Inflammatory macrophage treated with lipopolysaccharide for 1 hour (primary cell): ENCODE measurements at regions not wholly inside any gene's neighbourhood (a gene's known extent, or its start where the extent isn't known, plus 50 kb on each side); places are given as distances from the start of the nearest gene placed in this dataset.
"Not testable (repeated sequence)": the region's sequence is repeated elsewhere in the genome, so short reads cannot be mapped to it uniquely, and the experiment has no call there.

Experiments
- DNase-seq, 2 donors: peaks; one replicate each; pipeline ENCODE4 v3.0.0-alpha.2; 2020 to 2022

DNA sequence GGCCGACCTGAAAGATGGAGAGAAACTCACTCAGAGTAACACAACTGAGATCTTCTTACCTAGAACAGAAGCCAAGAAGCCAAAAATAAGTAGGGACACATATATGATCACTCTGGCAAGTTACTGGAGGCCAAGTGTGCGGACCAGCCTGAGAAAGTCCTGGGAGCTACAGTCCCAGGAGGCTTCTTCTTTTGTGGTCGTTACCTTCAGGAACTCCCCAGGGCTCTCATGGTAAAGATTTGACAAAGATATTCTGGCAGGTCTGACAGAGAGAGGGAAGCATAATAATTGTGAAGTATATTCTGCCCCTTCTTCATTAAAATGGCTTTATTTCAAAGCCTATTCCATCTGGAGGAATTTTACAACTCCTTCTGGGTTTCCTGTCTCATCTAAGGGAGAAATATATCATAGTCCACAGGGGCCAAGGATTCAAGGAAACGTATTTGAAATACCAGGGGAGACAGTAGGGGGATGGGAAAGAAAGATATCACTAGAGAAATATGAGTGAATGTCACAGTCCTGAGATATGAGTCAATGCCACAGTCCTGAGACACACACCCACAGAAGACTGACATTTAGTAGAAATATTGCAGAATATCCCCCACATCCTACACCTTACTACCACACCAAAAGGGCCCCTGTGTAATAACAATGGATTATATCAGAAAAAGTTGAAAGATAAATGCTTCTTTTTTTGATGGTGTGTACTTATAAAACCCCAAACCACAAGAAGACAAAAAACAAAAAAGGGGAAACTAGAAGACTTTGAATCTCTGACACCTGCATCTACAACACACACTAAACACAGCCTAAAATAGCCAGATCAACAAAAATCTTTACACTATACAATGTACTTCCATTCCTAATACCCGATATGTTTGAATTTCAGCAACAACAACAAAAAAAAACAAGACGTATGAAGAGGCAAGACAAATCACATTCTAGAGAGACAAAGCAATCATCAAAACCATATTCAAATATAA, 594.2 kb upstream of the NRG3 start:
- DNase-seq: no peak

DNA sequence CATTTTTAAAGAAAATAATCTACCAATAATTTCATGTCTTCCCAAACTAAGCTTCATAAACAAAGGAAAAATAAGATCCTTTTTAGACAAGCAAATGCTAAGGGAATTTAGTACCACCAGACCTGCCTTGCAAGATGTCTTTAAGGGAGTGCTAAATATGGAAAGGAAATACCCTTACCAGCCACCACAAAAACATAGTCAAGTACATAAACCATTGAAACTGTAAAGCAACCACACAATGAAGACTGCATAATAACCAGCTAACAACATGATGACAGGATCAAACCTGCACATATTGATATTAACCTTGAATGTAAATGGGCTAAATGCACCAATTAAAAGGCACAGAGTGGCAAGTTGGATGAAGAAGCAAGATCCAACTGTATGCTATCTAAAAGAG, 586.5 kb upstream of the NRG3 start:
- no peak for DNase-seq

DNA sequence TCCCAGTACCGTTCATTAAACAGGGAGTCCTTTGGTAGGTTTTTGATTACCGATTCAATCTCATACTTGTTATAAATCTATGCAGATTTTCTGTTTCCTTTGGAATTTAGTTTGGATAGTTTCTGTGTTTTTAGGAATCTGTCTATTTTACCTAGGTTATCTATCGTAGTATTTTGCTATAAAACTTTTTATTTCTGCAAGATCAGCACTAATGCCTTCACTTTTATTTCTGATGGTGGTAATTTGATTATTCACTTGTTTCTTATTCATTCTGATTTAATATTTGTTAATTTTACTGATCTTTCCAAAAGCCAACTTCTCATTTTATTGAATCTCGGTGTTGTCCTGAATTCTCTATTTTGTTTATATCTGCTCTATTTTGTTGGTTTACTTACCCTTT, 577.7 kb upstream of the NRG3 start:
- no peak for DNase-seq

DNA sequence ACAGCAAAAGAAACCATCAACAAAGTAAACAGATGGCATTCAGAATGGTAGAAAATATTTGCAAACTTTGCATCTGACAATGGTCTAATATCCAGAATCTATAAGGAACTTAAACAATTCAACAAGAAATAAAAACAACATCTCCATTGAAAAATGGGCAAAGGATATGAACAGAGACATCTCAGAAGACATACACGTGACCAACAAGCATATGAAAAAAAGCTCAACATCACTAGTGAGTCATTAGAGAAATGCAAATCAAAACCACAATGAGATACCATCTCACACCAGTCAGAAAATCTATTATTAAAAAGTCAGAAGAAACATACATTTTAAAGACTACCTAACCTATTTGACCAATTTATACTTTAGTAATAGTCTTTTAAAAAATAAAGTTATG, 571.3 kb upstream of the NRG3 start:
- no peak for DNase-seq

DNA sequence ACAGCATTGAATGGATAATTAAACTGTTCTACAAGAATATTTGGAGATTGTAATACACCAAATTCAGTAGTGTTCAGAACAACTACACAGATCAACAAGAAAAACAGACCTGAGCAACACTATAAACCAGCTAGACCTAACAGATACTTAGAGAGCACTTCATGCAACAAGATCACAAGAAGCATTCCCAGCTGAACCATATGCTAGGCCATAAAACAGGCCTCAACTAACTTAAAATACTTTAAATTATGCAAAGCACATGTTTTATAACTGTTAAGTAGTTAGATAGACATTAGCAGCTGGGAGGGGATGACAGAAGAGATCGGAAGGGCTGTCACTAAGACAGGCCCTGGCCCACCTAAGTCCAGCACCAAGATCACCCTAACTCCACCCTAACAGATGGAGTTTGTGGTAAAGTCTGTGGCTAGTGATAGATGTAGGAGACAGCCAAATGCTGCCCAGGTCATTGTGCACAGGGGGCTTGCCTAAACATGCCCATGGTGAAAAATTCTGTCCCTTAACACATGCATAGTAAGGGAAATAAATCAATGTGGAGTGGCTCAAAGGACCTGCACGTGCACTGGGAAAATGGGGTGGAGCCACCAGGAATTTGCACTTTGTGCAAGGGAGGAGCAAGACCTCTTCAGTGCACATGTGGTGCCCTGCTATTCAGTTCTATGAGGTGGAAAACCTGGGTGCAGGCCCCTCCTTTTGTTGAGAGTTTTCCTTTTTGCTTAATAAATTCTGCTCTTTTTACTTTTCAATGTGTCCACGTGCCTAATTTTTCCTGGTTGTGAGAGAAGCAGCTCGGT, 567.8 kb upstream of the NRG3 start:
- DNase-seq: no peak

DNA sequence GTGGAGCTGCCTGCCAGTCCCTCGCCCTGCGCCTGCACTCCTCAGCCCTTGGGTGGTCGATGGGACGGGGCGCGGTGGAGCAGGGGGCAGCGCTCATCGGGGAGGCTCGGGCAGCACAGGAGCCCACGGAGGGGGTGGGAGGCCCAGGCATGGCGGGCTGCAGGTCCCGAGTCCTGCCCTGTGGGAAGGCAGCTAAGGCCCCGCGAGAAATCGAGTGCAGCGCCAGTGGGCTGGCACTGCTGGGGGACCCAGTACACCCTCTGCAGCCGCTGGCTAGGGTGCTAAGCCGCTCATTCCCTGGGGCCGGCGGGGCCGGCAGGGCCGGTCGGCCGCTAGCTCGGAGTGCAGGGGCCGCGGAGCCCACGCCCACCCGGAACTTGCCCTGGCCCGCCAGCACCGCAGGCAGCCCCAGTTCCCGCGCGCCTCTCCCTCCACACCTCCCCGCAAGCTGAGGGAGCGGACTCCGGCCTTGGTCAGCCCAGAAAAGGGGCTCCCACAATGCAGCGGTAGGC, 565.9 kb upstream of the NRG3 start:
- no peak for DNase-seq

DNA sequence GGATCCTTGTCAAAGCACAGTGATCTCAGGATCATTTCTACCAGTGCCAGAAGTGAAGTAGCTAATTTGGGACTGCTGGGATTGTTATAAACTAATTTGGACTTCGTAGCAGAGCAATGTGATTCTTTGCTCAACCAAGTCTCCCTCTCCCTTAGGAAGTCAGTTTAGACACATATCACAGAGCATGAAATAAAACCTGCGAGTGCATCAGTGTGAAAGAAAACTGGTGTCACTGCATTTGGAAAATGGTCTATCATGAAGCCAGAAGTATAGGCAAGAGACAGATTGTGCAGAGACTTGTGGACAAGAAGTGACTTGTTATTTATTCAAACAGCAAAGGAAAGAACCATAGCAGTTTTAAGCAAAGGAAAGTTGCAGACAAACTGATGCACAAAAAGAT, 560.5 kb upstream of the NRG3 start:
- no peak for DNase-seq

DNA sequence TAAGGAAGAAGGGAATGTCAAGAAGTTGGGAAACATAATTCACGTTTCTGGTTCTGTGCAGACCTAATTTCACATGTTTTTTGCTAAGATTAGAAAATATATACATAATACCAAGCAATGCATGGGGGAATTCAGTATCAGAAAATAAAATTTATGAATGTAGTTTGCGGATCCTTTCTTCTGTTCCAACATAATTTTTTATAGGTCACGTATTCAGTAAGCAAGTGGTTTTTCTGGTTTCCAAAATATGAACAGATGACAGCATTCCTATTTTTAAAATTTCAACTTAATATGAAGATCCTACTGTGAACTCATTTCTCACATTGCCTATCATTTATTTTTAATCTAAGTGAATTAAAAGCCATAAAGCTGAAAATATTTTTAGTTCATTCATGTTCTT, 560.0 kb upstream of the NRG3 start:
- DNase-seq: no peak

DNA sequence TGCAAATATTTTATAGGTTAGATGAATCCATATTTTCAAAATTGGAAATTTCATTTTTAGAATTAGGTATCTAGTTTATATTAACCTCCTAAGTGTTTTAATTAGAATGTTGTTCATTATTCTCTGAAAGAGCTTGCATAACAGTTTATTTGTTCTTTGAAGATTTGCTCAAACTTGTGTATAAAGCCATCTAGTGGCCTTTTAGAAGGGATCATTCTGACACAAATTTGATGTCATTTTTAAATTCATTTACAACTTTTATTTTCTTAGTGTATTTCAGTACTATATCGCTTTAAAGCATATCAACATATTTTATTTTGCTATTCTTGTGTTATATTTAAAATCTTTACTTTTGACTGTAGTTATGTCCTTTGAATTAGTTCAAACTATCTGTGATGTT, 527.0 kb upstream of the NRG3 start:
- DNase-seq: no peak

DNA sequence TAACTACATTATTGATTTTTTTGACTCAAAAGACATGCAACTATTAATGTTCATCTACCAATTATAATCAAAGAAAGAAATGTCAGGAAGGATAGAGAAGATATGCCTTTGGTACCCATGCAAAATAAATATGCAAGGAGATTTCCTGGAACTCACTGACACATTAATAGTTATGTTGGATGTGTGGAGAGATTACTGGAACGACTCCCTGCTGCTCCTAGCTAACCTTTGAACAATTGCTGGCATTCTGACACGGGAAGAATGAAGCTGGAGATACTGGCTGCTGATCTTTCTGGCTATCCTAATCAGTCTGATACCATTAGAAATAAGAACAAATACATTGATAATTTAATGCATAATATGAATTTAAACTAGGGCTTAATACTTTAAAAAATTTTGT, 507.9 kb upstream of the NRG3 start:
- no peak for DNase-seq

DNA sequence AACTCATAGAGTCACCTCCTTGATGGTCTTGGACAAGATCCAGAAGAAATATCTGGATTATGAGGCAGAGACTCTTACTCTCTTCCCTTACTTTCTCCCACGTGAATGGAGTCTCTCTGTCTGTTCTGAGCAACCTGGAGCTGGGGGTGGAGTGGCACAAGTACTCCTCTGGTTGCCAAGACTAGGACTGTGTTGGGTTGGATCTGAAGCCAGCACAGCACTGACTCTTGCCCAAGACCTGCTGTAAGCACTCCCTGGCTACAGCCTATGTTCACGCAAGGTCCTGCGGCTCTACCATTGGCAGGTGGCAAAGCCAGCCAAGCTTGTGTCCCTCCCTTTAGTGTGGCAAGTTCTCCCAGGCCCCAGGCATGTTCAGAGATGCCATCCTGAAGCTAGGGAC, 488.2 kb upstream of the NRG3 start:
- no peak for DNase-seq

DNA sequence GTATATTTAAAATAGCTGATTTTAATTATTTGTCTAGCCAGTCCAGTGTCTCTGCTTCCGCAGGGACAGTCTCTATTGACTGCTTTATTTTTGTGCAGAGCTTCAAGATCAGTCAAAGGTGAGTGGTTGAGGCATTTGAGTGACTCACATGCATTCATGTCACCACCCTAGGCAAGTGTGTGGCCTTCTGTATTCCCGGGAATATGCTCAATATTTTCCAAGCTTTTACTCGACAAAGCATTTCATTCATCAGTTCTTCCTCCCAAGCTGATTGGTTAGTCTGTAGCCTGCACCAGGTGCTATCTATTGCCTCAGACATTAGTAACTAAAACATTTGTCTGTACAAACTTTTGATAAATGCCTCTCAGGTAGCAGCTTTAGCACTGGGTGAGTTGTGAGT, 471.5 kb upstream of the NRG3 start:
- DNase-seq: no peak

DNA sequence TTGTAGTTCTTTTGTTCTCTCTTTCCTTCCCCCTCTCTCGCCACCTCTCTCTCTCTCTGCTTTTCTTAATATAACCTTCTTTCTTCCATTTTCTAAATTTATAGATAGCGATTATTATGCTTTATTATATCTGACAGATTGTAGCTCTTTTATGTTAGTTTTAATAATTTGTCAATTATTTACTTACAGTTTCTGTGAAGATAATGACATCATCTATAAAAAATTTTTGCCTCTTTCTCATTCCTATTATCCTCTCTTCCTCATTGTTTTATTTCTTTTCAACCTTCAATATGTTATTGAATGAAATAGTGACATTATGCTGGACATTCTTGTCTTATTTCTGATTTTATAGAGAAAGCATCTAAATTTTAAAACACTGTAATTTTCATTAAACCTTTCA, 469.6 kb upstream of the NRG3 start:
- no peak for DNase-seq

DNA sequence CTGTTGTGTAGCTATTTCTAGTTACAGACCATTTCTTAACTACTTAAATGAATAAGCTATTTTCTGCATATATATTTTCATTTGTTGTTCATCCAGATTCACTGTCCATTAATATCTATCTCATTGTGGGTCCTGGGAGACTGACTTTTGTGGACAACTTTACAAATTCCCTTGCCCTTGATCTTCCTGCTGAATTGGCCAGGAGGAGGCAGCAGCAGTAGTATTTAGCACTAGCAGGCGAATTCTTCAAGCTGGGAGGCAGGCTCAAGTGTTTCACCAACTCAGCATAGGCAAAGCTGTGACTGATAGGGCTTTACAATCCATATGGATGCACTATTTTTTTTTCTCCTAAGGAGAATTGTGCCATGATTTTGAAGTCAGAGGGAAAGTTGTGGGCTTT, 461.0 kb upstream of the NRG3 start:
- no peak for DNase-seq

DNA sequence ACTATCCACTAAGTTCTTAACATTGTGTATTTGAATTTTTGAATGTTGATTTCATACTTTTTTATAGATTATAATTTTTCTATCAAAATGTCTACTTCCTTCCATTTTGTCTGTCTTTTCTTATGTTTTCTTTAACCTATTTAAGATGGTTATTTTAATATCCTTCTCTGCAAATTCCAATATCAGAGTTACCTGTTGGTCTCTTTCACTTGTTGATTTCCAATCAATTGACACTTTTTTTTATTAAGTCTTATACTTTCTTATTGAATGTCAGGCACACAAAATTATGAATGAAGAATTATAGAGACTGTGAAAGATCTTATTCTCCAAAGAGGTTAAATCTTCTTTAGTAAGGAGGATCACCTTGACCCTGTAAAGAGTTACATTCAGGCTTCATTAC, 448.3 kb upstream of the NRG3 start:
- no peak for DNase-seq

DNA sequence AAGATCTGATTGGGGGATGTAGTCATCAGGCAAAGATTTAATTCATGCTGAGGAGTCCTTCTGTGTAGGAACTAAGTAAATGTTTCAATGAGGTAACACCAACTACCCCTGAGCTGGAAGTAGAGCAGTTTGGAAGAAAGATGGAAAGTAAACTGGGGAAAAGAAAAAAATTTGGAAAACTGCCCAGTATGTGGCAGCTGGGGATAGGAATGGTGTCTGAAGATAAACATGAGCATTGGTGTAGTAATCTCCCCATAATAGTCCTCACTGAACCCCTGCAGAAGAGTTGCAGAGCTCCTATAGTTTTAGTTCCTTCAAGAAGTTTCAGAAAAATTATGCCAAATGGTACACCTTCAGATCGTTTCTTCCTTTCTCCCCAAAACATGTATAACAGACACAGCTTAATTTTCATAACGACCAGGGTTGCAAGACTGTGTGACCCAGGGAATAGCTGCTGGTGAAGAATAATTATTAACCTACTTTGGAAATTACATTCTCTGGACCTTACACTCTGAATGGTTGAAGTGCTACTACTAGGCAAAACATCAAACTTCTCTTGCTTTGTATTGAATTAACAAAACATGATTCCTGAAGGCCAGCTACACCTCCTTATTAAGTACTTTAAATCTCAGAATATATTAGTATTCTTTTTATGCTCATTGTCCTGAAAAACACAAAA, 446.4 kb upstream of the NRG3 start:
- DNase-seq: no peak

DNA sequence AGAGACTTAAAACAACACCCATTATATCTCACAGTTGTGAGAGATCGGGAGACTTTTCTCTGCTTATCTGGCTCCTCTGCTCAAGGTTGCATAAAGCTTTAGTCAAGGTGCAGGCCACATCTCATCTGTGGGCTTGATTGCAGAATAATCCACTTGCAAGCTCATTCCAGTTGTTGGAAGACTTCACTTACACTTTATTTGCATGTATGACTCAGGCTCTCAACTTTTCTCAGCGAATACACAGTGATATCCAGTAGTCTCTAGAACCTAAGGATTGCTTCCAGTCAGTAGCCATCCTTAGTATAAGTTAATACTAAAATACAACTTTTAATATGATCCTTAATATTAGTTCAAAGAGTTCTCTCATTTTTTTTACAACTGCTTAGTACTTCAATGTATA, 435.5 kb upstream of the NRG3 start:
- DNase-seq: no peak

DNA sequence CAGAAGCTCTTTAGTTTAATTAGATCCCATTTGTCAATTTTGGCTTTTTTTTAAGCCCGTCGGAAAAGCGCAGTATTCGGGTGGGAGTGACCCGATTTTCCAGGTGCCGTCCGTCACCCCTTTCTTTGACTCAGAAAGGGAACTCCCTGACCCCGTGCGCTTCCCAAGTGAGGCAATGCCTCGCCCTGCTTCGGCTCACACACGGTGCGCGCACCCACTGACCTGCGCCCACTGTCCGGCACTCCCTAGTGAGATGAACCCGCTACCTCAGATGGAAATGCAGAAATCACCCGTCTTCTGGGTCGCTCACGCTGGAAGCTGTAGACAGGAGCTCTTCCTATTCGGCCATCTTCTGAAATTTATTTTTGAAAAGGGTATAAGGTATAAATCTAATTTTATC, 433.4 kb upstream of the NRG3 start:
- not testable (repeated sequence) for DNase-seq

DNA sequence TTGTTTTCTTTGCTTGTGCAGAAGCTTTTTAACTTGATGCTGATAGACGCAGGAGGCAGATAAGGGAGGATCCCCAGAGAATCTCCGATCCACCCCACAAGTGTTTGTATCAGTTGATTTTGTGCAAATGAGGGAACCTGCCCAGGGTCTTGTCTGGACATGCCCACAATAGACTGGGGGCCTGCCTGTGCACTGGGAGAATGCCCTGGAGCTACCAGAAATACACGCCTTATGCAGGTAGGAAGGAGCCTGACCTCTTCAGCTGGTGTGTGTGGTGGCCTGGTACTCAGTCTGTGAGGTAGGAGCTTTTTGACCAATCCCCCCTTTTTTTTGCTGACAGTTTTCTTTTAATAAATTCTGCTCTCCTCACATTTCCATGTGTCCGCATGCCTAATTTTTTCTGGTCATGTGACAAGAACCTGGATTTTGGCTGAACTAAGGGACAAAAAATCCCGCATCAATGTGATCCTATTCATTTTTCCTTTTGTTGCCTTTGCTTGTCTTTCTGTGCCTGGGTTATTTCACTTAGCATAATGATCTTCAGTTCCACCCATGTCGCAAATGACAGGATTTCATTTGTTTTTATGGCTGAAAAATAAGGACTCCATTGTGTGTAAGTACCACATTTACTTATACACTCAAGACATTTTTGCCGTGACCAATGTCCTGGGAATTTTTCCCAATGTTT, 430.6 kb upstream of the NRG3 start:
- DNase-seq: no peak

DNA sequence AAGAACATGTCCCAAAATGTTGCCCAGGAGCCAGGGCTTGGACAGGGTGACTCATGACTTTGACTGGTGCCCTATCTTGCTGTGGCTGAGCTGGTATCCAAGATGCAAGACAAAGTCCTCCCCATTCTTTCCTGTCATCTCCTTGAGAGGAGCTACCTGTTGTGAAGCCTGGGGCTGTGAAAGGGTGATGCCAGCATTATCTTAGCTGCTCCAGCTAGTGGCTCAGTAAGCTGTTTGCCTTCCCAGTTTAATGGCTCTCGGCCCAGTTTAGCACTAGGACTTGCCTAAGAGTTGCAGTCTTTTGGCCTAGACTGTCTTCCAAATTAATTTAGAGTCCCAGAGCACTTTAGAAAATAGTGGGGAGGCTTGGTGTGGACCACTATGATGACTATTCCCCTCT, 424.3 kb upstream of the NRG3 start:
- no peak for DNase-seq

DNA sequence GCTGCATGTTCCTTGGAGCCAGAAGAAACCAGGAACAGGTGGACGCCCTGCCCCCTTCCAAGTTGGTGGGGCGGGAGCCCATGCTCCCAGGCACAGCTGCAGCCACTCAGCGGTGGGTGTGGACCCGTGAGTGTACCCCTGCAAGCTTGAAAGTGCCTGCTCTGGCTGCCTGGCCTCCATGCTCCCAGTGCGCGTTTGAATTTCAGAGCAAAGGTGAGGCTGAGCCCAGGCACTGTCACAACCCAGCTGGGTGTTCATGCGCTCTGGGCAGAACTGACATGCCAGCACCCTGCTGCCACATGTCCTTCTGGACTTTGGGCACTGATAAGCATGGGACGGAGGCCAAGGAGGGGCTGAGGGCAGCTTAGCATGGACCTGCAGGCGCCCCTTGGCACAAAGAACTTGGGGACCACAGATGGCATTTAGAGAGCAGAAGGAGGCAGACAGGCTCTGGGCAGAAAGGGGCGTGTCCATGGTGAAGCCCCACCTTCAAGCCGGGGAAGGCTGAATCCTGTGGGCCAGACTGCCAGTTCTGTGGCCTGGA, 402.0 kb upstream of the NRG3 start:
- no peak for DNase-seq

DNA sequence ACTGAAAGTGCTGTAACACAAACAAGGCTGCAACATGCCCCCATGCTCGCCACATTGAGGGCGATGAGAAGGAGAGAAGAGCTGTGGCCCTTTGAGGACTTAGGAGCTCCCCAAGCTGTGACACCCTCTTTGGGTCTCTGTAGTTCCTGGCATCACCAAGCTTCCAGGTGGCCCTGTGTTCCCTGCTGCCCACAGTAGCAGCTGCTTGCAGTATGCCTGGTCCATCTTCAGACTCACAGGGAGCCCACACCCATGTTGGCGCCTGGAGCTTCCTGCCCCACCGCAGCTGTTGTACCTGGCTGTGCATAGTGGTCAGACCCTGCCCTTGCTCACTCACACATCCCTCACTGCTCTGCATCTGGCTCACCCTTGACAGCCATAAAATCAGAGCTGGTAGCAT, 401.2 kb upstream of the NRG3 start:
- no peak for DNase-seq

DNA sequence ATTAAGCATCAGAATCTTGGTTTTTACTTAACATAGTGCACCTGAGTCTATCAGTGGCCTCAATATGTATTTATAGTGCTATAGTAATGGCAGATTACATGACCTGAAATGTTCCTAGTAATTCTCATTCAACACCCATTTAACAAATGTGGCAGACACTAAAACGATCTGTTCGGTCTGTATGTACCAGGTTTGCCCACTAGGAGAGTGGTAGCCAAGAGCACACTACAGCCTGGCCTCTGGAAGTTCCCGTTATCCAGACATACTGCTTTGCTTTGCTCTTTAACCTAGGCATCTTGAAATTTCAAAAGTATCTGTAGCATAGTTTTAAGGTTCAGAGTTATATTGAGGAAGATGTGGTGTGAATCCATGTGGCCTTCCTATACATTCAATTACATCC, 395.7 kb upstream of the NRG3 start:
- DNase-seq: no peak
